Endothelial cell (in vitro differentiated cells): ENCODE measurements at regions not wholly inside any gene's neighbourhood (a gene's known extent, or its start where the extent isn't known, plus 50 kb on each side); places are given as distances from the start of the nearest gene placed in this dataset.

Experiments
- DNase-seq: peaks from one replicate; pipeline ENCODE4 v3.0.0; 2021; ENCODE audit warnings: low spot score
- H3K27ac Mint-ChIP-seq: one replicate; pipeline ENCODE4 v1.8.0; 2021; ENCODE audit warnings: mixed read lengths, inconsistent platforms; ENCODE audit not compliant: unreplicated experiment
- H3K27me3 Mint-ChIP-seq: one replicate; pipeline ENCODE4 v1.8.0; 2021; ENCODE audit warnings: mild to moderate bottlenecking, moderate library complexity, mixed read lengths, inconsistent platforms; ENCODE audit not compliant: unreplicated experiment
- H3K36me3 Mint-ChIP-seq: one replicate; pipeline ENCODE4 v1.8.0; 2021; ENCODE audit warnings: mild to moderate bottlenecking, low read depth, mixed read lengths, inconsistent platforms; ENCODE audit not compliant: unreplicated experiment
- H3K4me1 Mint-ChIP-seq: one replicate; pipeline ENCODE4 v1.8.0; 2021; ENCODE audit warnings: mild to moderate bottlenecking, mixed read lengths, inconsistent platforms; ENCODE audit not compliant: unreplicated experiment
- H3K4me3 Mint-ChIP-seq: one replicate; pipeline ENCODE4 v1.8.0; 2021; ENCODE audit warnings: mild to moderate bottlenecking, mixed read lengths, inconsistent platforms; ENCODE audit not compliant: unreplicated experiment
- H3K9me3 Mint-ChIP-seq: one replicate; pipeline ENCODE4 v1.8.0; 2021; ENCODE audit warnings: mixed read lengths, inconsistent platforms; ENCODE audit not compliant: unreplicated experiment
- TF ChIP-seq, protein P1 (sequence below): fragments of 200-600 bp; sonication (generic); IDR thresholded peaks from one replicate; pipeline ENCODE4 v1.5.0; 2021; ENCODE audit warnings: antibody characterized with exemption; ENCODE audit not compliant: unreplicated experiment

DNA sequence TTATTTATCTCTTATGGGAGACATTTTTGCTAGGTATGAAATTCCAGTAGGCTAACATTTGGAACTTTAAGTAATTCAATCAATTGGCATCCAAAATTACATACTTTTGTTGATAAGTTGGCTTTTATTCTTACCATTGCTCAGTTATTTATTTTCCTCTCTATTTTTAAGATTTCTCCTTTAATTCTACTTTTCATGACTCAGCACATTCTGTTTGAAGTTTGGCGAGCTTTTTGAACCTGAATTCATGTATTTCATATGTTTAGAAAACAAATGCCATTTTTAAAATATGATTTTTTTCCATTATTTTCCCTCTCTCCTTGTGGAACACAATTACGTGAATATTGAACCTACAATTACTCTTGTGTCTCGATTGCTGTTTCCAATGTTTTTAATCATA is 2896.3 kb upstream of the PCDH20 start:
- no peaks in the 10 kb centered on the region for H3K27me3 Mint-ChIP-seq
- H3K4me1 Mint-ChIP-seq, result peaks cover 3% of the 10 kb centered on the region
- H3K9me3 Mint-ChIP-seq, result no peaks in the 10 kb centered on the region
- H3K27ac Mint-ChIP-seq, result no peak overlapping the region
- H3K4me3 Mint-ChIP-seq, result no peak overlapping the region
- no peaks in the 10 kb centered on the region for H3K36me3 Mint-ChIP-seq
- DNase-seq, result no peak
- TF ChIP-seq, protein P1, sequence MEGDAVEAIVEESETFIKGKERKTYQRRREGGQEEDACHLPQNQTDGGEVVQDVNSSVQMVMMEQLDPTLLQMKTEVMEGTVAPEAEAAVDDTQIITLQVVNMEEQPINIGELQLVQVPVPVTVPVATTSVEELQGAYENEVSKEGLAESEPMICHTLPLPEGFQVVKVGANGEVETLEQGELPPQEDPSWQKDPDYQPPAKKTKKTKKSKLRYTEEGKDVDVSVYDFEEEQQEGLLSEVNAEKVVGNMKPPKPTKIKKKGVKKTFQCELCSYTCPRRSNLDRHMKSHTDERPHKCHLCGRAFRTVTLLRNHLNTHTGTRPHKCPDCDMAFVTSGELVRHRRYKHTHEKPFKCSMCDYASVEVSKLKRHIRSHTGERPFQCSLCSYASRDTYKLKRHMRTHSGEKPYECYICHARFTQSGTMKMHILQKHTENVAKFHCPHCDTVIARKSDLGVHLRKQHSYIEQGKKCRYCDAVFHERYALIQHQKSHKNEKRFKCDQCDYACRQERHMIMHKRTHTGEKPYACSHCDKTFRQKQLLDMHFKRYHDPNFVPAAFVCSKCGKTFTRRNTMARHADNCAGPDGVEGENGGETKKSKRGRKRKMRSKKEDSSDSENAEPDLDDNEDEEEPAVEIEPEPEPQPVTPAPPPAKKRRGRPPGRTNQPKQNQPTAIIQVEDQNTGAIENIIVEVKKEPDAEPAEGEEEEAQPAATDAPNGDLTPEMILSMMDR, result no peak

- Mint-ChIP-seq H3K4me3 (no peak overlapping the region), H3K27ac (no peak overlapping the region), H3K36me3 (no peaks in the 10 kb centered on the region), H3K4me1 (peaks cover 3% of the 10 kb centered on the region), H3K27me3 (no peaks in the 10 kb centered on the region), H3K9me3 (no peaks in the 10 kb centered on the region)
- DNase-seq, result no peak
- TF ChIP-seq, protein P1, result no peak
Measured at GRCh38 chr13:64311112-64311511, 2895.5 kb upstream of the PCDH20 start.

DNA sequence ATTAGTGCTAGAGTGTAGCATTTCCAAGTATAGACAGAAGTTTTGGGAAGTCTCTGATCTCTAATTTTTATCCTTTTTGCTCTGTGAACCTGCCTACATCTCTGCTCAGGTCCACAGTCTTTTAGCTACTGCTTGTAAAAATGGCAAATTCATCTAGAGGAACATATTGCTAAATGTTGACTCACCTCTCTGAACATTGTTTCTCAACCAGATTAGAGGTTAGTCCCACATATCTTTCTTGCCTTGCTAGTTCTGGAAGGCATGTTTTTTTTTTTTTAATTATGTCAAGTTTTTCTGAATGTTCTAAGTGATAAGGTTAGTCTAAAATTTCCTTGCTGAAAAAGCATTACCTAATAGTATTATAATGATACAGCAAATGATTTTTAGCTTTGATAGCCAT is 2889.6 kb upstream of the PCDH20 start:
- H3K4me1 Mint-ChIP-seq, result peaks cover 3% of the 10 kb centered on the region
- TF ChIP-seq, protein P1, result no peak
- no peaks in the 10 kb centered on the region for H3K36me3 Mint-ChIP-seq
- H3K27me3 Mint-ChIP-seq, result no peaks in the 10 kb centered on the region
- H3K27ac Mint-ChIP-seq, result no peak overlapping the region
- no peak overlapping the region for H3K4me3 Mint-ChIP-seq
- DNase-seq, result no peak
- H3K9me3 Mint-ChIP-seq, result no peaks in the 10 kb centered on the region

GRCh38 chr13:64300239-64300638 is 2884.6 kb upstream of the PCDH20 start:
- Mint-ChIP-seq H3K27ac (no peak overlapping the region), H3K27me3 (no peaks in the 10 kb centered on the region), H3K4me3 (no peak overlapping the region), H3K9me3 (no peaks in the 10 kb centered on the region), H3K4me1 (no peaks in the 10 kb centered on the region), H3K36me3 (no peaks in the 10 kb centered on the region)
- TF ChIP-seq, protein P1, result no peak
- no peak for DNase-seq

DNA sequence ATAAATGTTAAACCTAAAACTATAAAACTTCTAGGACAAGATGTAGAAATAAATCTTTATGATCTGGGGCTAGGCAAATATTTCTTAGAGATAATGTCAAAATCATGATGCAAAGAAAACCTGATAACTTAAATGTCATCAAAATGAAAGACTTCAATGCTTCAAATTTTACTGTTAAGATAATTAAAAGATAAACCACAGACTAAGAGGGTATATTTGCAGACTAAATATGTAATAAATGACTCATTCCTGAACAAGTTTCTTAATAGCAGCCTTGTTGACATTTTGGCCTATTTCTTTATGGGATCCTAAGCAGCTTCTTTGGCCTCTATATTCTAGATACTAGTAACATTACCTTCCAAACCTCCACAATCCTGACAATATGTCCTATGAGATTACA is 2878.3 kb upstream of the PCDH20 start:
- Mint-ChIP-seq H3K36me3 (no peaks in the 10 kb centered on the region), H3K9me3 (no peaks in the 10 kb centered on the region), H3K4me3 (no peak overlapping the region), H3K27me3 (no peaks in the 10 kb centered on the region), H3K27ac (no peak overlapping the region), H3K4me1 (no peaks in the 10 kb centered on the region)
- TF ChIP-seq, protein P1, result no peak
- DNase-seq, result no peak
